ENCODE measurements at regions not wholly inside any gene's neighbourhood (a gene's known extent, or its start where the extent isn't known, plus 50 kb on each side); places are given as distances from the start of the nearest gene placed in this dataset.

- Histone ChIP-seq H3K4me1 (ENCODE audit: low read depth) (no peaks in the 10 kb centered on the region), H3K4me3 (no peak overlapping the region), H3K36me3 (ENCODE audit: low read depth) (no peaks in the 10 kb centered on the region), H3K9me3 (no peaks in the 10 kb centered on the region)
- no peak for ATAC-seq
- TF ChIP-seq CTCF (IDR thresholded peaks at IDR 0.05) = no peak
- intact Hi-C loops (cut with DNase I, micrococcal nuclease) = no loop called here
- DNase-seq = no peak
Observed at GRCh38 chr2:104584393-104584792, 269.5 kb upstream of the POU3F3 start.

- H3K9me3 ChIP-seq = peaks cover 8% of the 10 kb centered on the region
- no peak for TF ChIP-seq CTCF (IDR thresholded peaks at IDR 0.05)
Observed at GRCh38 chr2:104595576-104595975, 258.3 kb upstream of the POU3F3 start.

GRCh38 chr2:104597942-104598341, 256.0 kb upstream of the POU3F3 start:
- H3K36me3 ChIP-seq (ENCODE audit: low read depth) = no peaks in the 10 kb centered on the region
- H3K4me1 ChIP-seq (ENCODE audit: low read depth) = no peaks in the 10 kb centered on the region
- intact Hi-C loops (cut with DNase I, micrococcal nuclease) = no loop called here
- DNase-seq = no peak
- no peak for ATAC-seq
- H3K4me3 ChIP-seq = no peak overlapping the region
- TF ChIP-seq CTCF (IDR thresholded peaks at IDR 0.05) = no peak
- no peaks in the 10 kb centered on the region for H3K9me3 ChIP-seq

More at GRCh38 chr2:104595576-104595975, 258.3 kb upstream of the POU3F3 start:
- no peak for DNase-seq
- Histone ChIP-seq H3K4me1 (ENCODE audit: low read depth) (no peaks in the 10 kb centered on the region), H3K4me3 (no peak overlapping the region), H3K36me3 (ENCODE audit: low read depth) (no peaks in the 10 kb centered on the region)
- intact Hi-C loops (cut with DNase I, micrococcal nuclease) = no loop called here
- no peak for ATAC-seq

- no peaks in the 10 kb centered on the region for H3K36me3 ChIP-seq (ENCODE audit: low read depth)
- H3K4me3 ChIP-seq = no peak overlapping the region
- no peak for DNase-seq
- TF ChIP-seq CTCF (IDR thresholded peaks at IDR 0.05) = no peak
- no peaks in the 10 kb centered on the region for H3K4me1 ChIP-seq (ENCODE audit: low read depth)
- no peak for ATAC-seq
- intact Hi-C loops (cut with DNase I, micrococcal nuclease) = no loop called here
- no peaks in the 10 kb centered on the region for H3K9me3 ChIP-seq
Observed at GRCh38 chr2:104598636-104599035, 255.3 kb upstream of the POU3F3 start.

GRCh38 chr2:104599787-104600510, 254.0 kb upstream of the POU3F3 start:
- ATAC-seq = no peak
- H3K9me3 ChIP-seq = no peaks in the 10 kb centered on the region
- no peaks in the 10 kb centered on the region for H3K4me1 ChIP-seq (ENCODE audit: low read depth)
- intact Hi-C loops (cut with DNase I, micrococcal nuclease) = no loop called here
- TF ChIP-seq CTCF (IDR thresholded peaks at IDR 0.05) = no peak
- no peak overlapping the region for H3K4me3 ChIP-seq
- no peaks in the 10 kb centered on the region for H3K36me3 ChIP-seq (ENCODE audit: low read depth)
- DNase-seq = no peak

GRCh38 chr2:104606056-104606455, 247.9 kb upstream of the POU3F3 start:
- Histone ChIP-seq H3K4me3 (no peak overlapping the region), H3K9me3 (peaks cover 5% of the 10 kb centered on the region), H3K4me1 (ENCODE audit: low read depth) (no peaks in the 10 kb centered on the region), H3K36me3 (ENCODE audit: low read depth) (no peaks in the 10 kb centered on the region)
- TF ChIP-seq CTCF (IDR thresholded peaks at IDR 0.05) = no peak
- intact Hi-C loops (cut with DNase I, micrococcal nuclease) = no loop called here
- ATAC-seq (no peak), DNase-seq (no peak)

Measured in mucosa of descending colon (tissue), 3 donors.